LNCAP (cell line): ENCODE measurements at regions not wholly inside any gene's neighbourhood (a gene's known extent, or its start where the extent isn't known, plus 50 kb on each side); places are given as distances from the start of the nearest gene placed in this dataset.

Experiments used
- TF ChIP-seq, protein P1 (sequence below): fragments of 450-650 bp; IDR thresholded peaks from 2 replicates; pipeline ENCODE4 v1.5.1; 2017; ENCODE audit warnings: mild to moderate bottlenecking

DNA sequence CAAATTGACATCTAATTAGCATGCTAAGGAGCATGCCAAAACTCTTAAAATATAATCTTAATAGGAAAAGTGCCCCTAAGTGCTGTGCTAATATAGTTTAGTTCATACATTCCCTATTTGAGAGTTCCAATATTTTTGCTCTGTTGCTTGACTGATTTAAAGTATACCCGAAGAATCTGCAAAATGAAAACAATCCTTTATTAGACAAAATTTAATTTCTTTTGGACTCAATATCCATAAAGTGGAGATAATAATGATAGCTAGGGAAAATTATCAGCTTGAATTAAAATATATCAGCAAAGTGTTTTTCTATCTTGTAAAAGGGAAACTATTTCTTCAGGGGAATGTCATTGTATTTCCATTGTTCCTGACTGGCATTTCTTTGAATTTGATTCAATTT, 196.0 kb upstream of the NPY2R start:
- TF ChIP-seq, protein P1, sequence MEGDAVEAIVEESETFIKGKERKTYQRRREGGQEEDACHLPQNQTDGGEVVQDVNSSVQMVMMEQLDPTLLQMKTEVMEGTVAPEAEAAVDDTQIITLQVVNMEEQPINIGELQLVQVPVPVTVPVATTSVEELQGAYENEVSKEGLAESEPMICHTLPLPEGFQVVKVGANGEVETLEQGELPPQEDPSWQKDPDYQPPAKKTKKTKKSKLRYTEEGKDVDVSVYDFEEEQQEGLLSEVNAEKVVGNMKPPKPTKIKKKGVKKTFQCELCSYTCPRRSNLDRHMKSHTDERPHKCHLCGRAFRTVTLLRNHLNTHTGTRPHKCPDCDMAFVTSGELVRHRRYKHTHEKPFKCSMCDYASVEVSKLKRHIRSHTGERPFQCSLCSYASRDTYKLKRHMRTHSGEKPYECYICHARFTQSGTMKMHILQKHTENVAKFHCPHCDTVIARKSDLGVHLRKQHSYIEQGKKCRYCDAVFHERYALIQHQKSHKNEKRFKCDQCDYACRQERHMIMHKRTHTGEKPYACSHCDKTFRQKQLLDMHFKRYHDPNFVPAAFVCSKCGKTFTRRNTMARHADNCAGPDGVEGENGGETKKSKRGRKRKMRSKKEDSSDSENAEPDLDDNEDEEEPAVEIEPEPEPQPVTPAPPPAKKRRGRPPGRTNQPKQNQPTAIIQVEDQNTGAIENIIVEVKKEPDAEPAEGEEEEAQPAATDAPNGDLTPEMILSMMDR: no peak

DNA sequence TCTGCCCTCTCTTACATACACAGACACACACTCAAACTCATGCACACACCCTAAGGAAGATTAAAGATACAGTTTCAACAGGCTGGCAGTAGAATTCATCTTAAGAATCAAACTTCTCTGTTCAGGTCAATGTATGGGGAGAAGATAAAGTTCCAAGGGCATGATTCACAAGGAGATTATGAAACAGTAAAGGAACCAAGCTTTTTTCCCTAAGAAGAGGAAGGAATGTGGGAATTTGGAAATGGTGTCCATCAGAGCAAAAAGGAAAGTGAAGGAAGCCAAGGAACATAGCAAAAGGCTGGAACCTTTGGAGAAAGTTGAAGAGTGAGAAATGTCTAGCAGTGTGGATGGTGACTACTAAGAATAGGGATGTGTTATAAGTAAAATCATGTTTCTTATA, 191.0 kb upstream of the NPY2R start:
- TF ChIP-seq, protein P1: no peak

DNA sequence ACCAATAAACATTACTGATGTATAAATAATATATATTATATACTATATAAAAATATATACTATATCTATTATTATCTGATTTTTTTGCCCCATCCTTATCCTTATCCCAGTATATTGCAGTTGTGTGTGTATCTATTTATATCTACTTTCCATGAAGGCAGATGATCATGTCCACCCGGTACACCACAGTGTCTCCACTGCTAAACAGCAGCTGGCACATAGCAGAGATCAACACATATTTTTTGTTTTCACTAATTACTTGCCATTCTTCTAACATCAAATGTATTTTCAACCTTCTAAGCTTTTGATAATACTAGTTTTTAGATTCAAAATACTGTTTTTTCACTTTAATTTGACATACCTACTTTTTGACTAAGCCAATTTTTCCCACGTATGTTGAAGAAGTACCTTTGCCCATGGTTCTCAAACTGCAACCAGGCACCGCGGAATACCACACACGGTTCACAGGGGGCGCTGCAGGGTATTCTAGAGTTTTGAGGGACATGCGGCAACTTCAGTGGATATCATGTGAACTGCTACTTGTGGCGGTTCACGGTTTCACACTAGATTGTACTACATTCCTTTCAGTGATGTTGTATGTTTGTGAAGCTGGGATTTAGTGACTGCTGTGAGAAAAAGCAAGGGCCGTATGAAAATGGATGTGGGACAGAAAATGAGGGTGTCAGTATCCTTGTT, 182.5 kb upstream of the NPY2R start:
- TF ChIP-seq, protein P1: peak; percentile 72

DNA sequence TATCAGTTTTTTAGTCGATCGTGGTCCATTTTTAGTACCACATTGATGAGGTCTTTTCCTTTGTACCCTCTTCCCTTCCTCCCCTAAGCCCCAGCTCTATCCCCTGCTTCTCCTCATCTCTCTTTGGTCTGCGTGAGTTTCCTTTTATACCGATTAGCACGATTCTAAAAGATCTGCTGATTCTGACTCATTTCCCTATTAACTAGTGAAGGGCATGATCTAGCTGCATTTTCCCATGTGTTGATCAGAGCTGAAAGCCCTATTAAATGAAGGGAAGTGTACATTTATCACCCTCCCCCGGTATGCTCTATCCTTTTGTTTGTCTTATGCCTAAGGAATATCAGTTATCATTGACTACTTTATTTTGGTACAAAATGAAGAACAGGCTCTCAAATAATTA, 181.7 kb upstream of the NPY2R start:
- TF ChIP-seq, protein P1: no peak

DNA sequence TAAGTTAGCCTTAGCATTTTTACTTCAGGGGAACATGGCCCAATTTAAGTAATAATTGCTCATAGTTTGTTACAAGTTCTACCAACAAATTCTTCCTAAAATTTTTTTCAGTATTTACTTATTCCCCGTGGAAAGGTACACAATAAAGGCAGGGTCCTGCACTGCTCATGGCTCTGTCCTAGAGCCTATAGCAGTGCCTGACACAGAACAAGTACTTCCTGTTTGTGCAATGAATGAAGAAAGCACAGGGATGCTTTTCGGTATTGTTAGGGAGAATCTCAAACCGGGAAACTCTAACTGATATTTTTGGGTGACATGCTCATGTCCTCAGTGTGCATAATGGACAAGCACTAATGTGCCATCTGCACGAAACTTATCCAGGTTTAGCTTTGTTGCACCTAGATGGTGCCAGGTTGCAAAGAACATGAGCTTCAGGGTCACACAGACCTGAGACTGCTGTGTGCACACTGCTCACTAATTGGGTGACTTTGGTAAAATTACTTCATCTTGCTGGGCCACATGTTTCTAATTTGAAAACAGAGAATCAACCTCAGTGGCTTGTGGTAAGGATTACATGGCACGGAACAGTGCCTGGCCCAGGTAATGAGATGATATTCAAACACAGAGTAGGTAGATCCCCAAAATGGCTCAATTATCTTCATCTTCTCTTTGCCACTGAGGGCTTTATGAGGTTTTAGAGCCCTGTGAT, 175.8 kb upstream of the NPY2R start:
- TF ChIP-seq, protein P1: no peak

DNA sequence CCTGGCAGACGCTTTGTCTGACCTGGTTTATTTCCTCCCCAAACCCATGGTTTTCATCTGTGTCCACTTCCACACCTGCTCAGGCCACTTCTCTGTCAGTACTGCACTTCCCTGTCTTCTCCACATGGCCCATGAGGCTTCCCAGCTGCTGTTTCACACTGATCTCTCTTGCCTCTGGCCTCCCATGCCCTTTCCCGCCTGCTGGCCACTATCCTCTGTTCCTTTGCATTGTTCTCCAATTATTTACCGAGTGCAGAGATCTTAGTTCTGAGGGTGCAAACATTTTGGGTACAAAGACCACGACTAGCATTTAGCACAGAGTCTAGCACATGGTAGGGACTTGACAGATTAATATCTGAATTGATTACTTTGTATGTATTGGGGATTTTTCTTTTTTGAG, 174.8 kb upstream of the NPY2R start:
- TF ChIP-seq, protein P1: no peak

DNA sequence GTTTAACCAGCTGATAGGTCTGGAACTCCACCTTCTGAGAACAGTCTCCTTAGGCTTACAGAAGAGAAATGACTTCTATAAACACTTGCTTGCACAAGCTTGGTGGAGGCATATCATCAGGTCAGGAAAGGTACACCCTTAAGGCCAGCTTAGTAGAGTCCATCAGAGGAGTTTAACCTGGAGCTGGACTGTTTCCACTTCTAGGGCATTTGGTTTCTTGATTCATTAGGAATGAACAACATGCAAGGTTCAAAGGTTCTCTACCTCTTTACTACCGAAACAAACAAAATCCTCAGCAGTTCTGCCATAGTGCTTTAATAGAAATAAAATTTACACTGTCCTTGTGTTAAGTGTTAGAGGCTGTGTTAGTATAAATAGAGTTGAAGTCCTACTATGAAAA, 171.4 kb upstream of the NPY2R start:
- TF ChIP-seq, protein P1: no peak
